ENCODE measurements at regions not wholly inside any gene's neighbourhood (a gene's known extent, or its start where the extent isn't known, plus 50 kb on each side); places are given as distances from the start of the nearest gene placed in this dataset.
A peak's percentile ranks its signal among the peaks of the same experiment; 100 is the strongest.

GRCh38 chr2:6721395-6721794 is 144.3 kb downstream of the CMPK2 start:
- no peak for DNase-seq
- Histone ChIP-seq H3K9me3 (no peaks in the 10 kb centered on the region), H3K36me3 (no peaks in the 10 kb centered on the region)

GRCh38 chr2:6722574-6722973 is 143.1 kb downstream of the CMPK2 start:
- H3K9me3 ChIP-seq, result no peaks in the 10 kb centered on the region
- intact Hi-C loops (cut with DNase I), result no loop called here
- ATAC-seq, result no peak
- no peak for DNase-seq
- H3K27me3 ChIP-seq, result no peaks in the 10 kb centered on the region
- no peak for TF ChIP-seq CTCF (IDR thresholded peaks at IDR 0.05)
- H3K36me3 ChIP-seq, result no peaks in the 10 kb centered on the region
- H3K4me3 ChIP-seq, result no peak overlapping the region
- no peaks in the 10 kb centered on the region for H3K4me1 ChIP-seq
- no peak overlapping the region for H3K27ac ChIP-seq

More at GRCh38 chr2:6721395-6721794, 144.3 kb downstream of the CMPK2 start:
- ATAC-seq, result no peak
- H3K4me1 ChIP-seq, result no peaks in the 10 kb centered on the region
- no peak overlapping the region for H3K4me3 ChIP-seq
- H3K27ac ChIP-seq, result no peak overlapping the region
- no peak for TF ChIP-seq CTCF (IDR thresholded peaks at IDR 0.05)
- intact Hi-C loops (cut with DNase I), result no loop called here
- no peaks in the 10 kb centered on the region for H3K27me3 ChIP-seq

- TF ChIP-seq CTCF (IDR thresholded peaks at IDR 0.05), result no peak
- H3K27ac ChIP-seq, result no peak overlapping the region
- ATAC-seq, result no peak
Observed at GRCh38 chr2:6723865-6724604, 141.7 kb downstream of the CMPK2 start.

GRCh38 chr2:6724605-6725140 is 141.0 kb downstream of the CMPK2 start:
- no peaks in the 10 kb centered on the region for H3K9me3 ChIP-seq
- TF ChIP-seq CTCF (IDR thresholded peaks at IDR 0.05), result no peak
- H3K4me3 ChIP-seq, result no peak overlapping the region
- ATAC-seq, result peak; percentile 26
- H3K27ac ChIP-seq, result no peak overlapping the region
- H3K27me3 ChIP-seq, result no peaks in the 10 kb centered on the region
- no peaks in the 10 kb centered on the region for H3K4me1 ChIP-seq
- DNase-seq, result no peak
- no peaks in the 10 kb centered on the region for H3K36me3 ChIP-seq
- intact Hi-C loops (cut with DNase I), result no loop called here

More at GRCh38 chr2:6723865-6724604, 141.7 kb downstream of the CMPK2 start:
- no peak overlapping the region for H3K4me3 ChIP-seq
- no peaks in the 10 kb centered on the region for H3K27me3 ChIP-seq
- DNase-seq, result no peak
- intact Hi-C loops (cut with DNase I), result no loop called here
- no peaks in the 10 kb centered on the region for H3K4me1 ChIP-seq
- H3K36me3 ChIP-seq, result no peaks in the 10 kb centered on the region
- no peaks in the 10 kb centered on the region for H3K9me3 ChIP-seq

GRCh38 chr2:6728156-6728555 is 137.6 kb downstream of the CMPK2 start:
- intact Hi-C loops (cut with DNase I), result no loop called here
- no peak for TF ChIP-seq CTCF (IDR thresholded peaks at IDR 0.05)
- Histone ChIP-seq H3K4me1 (no peaks in the 10 kb centered on the region), H3K4me3 (no peak overlapping the region), H3K27me3 (no peaks in the 10 kb centered on the region), H3K27ac (no peak overlapping the region), H3K36me3 (no peaks in the 10 kb centered on the region), H3K9me3 (no peaks in the 10 kb centered on the region)
- ATAC-seq (no peak), DNase-seq (no peak)
